Hepatocyte (in vitro differentiated cells): ENCODE measurements at regions not wholly inside any gene's neighbourhood (a gene's known extent, or its start where the extent isn't known, plus 50 kb on each side); places are given as distances from the start of the nearest gene placed in this dataset.

ENCODE experiments used
- DNase-seq: peaks from one replicate; pipeline ENCODE4 v3.0.0-alpha.2; 2016; ENCODE audit warnings: low spot score
- H2AFZ ChIP-seq: fragments of 200-600 bp; sonication (generic); 2 replicates; pipeline ENCODE4 v1.6.0; 2016; ENCODE audit warnings: antibody characterized with exemption, mild to moderate bottlenecking
- H3K27ac ChIP-seq: fragments of 200-600 bp; sonication (generic); 2 replicates; pipeline ENCODE4 v1.5.1; 2016; ENCODE audit warnings: mild to moderate bottlenecking
- H3K27me3 ChIP-seq: fragments of 200-600 bp; sonication (generic); 2 replicates; pipeline ENCODE4 v1.6.1; 2016
- H3K36me3 ChIP-seq: fragments of 200-600 bp; sonication (generic); replicated peaks from 2 replicates; pipeline ENCODE4 v1.5.1; 2016; ENCODE audit warnings: low read depth; ENCODE audit not compliant: insufficient read depth
- H3K4me1 ChIP-seq: fragments of 200-600 bp; sonication (generic); 2 replicates; pipeline ENCODE4 v1.5.1; 2016; ENCODE audit warnings: mild to moderate bottlenecking, moderate library complexity; ENCODE audit not compliant: insufficient read depth
- H3K4me2 ChIP-seq: fragments of 200-600 bp; sonication (generic); 2 replicates; pipeline ENCODE4 v1.6.0; 2016
- H3K4me3 ChIP-seq: fragments of 200-600 bp; sonication (generic); 2 replicates; pipeline ENCODE4 v1.5.1; 2016; ENCODE audit warnings: mild to moderate bottlenecking
- H3K79me2 ChIP-seq: fragments of 200-600 bp; sonication (generic); 2 replicates; pipeline ENCODE4 v1.6.0; 2017; ENCODE audit warnings: mild to moderate bottlenecking
- H3K9me2 ChIP-seq: fragments of 200-600 bp; sonication (generic); replicated peaks from 2 replicates; pipeline ENCODE4 v1.6.0; 2017; ENCODE audit warnings: mild to moderate bottlenecking; ENCODE audit not compliant: insufficient read depth
- H3K9me3 ChIP-seq: fragments of 200-600 bp; sonication (generic); 2 replicates; pipeline ENCODE4 v1.5.1; 2016; ENCODE audit warnings: low read depth, mild to moderate bottlenecking
- H4K20me1 ChIP-seq: fragments of 200-600 bp; sonication (generic); 2 replicates; pipeline ENCODE4 v1.6.0; 2016; ENCODE audit warnings: mild to moderate bottlenecking; ENCODE audit not compliant: insufficient read depth, poor library complexity, severe bottlenecking
- EZH2 ChIP-seq: fragments of 200-600 bp; sonication (generic); IDR thresholded peaks from 2 replicates; pipeline ENCODE4 v1.6.1; 2016; ENCODE audit warnings: antibody characterized with exemption, mild to moderate bottlenecking, borderline replicate concordance
- EZH2phosphoT487 ChIP-seq: fragments of 200-600 bp; sonication (generic); IDR thresholded peaks from one replicate; pipeline ENCODE4 v1.6.1; 2018; ENCODE audit warnings: antibody characterized with exemption, mild to moderate bottlenecking, low read depth, moderate library complexity; ENCODE audit not compliant: unreplicated experiment, severe bottlenecking
- WGBS: methylation state at CpG from one replicate; pipeline ENCODE4 v1.1.6; 2016; ENCODE audit warnings: low lambda C conversion rate; ENCODE audit errors: missing lambda C conversion rate; 5-methylcytosine and 5-hydroxymethylcytosine counted together
- TF ChIP-seq, protein P1 (sequence below): fragments of 200-600 bp; sonication (generic); IDR thresholded peaks from 2 replicates; pipeline ENCODE4 v1.5.1; 2016; ENCODE audit warnings: antibody characterized with exemption, mild to moderate bottlenecking; ENCODE audit not compliant: poor library complexity

GRCh38 chr2:8116661-8117060 is 565.2 kb upstream of the ID2 start:
- no peak for TF ChIP-seq EZH2
- TF ChIP-seq EZH2phosphoT487 = no peak
- TF ChIP-seq, protein P1, sequence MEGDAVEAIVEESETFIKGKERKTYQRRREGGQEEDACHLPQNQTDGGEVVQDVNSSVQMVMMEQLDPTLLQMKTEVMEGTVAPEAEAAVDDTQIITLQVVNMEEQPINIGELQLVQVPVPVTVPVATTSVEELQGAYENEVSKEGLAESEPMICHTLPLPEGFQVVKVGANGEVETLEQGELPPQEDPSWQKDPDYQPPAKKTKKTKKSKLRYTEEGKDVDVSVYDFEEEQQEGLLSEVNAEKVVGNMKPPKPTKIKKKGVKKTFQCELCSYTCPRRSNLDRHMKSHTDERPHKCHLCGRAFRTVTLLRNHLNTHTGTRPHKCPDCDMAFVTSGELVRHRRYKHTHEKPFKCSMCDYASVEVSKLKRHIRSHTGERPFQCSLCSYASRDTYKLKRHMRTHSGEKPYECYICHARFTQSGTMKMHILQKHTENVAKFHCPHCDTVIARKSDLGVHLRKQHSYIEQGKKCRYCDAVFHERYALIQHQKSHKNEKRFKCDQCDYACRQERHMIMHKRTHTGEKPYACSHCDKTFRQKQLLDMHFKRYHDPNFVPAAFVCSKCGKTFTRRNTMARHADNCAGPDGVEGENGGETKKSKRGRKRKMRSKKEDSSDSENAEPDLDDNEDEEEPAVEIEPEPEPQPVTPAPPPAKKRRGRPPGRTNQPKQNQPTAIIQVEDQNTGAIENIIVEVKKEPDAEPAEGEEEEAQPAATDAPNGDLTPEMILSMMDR = no peak
- Histone ChIP-seq H3K27me3 (no peaks in the 10 kb centered on the region), H3K9me3 (no peaks in the 10 kb centered on the region), H3K79me2 (no peaks in the 10 kb centered on the region), H3K4me1 (peaks cover 33% of the 10 kb centered on the region), H3K4me3 (no peak overlapping the region), H3K27ac (no peak overlapping the region), H2AFZ (no peak overlapping the region), H4K20me1 (no peaks in the 10 kb centered on the region), H3K9me2 (no peaks in the 10 kb centered on the region), H3K36me3 (no peaks in the 10 kb centered on the region), H3K4me2 (no peak overlapping the region)
- 92% methylated on average over 7 of the region's 7 CpGs for WGBS
- DNase-seq = no peak

- Histone ChIP-seq H3K4me2 (peak overlapping the region; percentile 44), H3K27ac (peak overlapping the region; percentile 91), H3K4me1 (peaks cover 42% of the 10 kb centered on the region), H3K27me3 (no peaks in the 10 kb centered on the region), H3K79me2 (no peaks in the 10 kb centered on the region), H2AFZ (no peak overlapping the region), H3K9me3 (no peaks in the 10 kb centered on the region), H4K20me1 (no peaks in the 10 kb centered on the region), H3K4me3 (no peak overlapping the region), H3K36me3 (no peaks in the 10 kb centered on the region), H3K9me2 (no peaks in the 10 kb centered on the region)
- peak; percentile 37 for DNase-seq
- no peak for TF ChIP-seq EZH2phosphoT487
- no peak for TF ChIP-seq EZH2
- TF ChIP-seq, protein P1 = no peak
- whole genome bisulfite sequencing = 79% methylated on average over 14 of the region's 14 CpGs
These were observed 562.7 kb upstream of the ID2 start for GRCh38 chr2:8118940-8119781.

DNA sequence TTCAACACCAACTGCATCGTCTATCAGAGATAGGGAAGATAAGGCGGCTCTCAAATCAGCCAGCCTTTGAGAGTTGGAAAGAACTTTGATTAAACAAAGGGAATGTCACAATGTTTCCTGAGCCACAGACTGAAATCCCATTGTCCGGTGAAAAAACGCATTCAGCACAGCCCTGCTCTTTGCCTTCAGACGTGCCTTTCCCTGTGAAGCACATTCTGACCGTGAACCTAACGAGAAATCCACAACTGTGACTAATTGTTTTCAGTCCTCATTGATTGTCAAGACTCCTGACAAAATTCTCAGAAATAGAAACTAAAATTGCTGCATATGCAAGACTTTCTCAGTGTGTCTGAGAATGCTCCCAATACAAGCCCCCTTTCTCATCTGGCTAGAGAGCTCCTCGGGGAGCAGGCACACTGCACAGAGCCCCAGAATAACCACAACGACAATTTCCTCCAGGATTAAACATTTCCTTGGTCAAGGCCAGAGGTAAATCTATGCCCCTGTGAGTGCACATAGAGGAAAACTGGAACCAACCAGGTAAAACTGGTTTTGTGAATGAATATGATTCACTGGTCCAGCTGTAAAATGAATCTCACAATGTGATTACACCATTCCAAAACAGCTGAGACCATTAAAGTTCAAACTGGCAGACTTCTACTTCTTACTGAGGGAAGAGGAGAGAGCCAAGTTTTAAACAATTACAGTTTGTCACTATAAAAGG is 561.9 kb upstream of the ID2 start:
- Histone ChIP-seq H3K9me2 (no peaks in the 10 kb centered on the region), H2AFZ (no peak overlapping the region), H3K4me2 (peak overlapping the region; percentile 44), H3K4me1 (peaks cover 42% of the 10 kb centered on the region), H3K79me2 (no peaks in the 10 kb centered on the region), H3K36me3 (no peaks in the 10 kb centered on the region), H3K9me3 (no peaks in the 10 kb centered on the region), H4K20me1 (no peaks in the 10 kb centered on the region), H3K27me3 (no peaks in the 10 kb centered on the region), H3K27ac (peak overlapping the region; percentile 91), H3K4me3 (no peak overlapping the region)
- 17% methylated on average over 9 of the region's 9 CpGs for WGBS
- TF ChIP-seq, protein P1 = no peak
- TF ChIP-seq EZH2 = no peak
- TF ChIP-seq EZH2phosphoT487 = no peak
- peak; percentile 71 for DNase-seq
